Fibroblast of lung (primary cell): ENCODE measurements at regions not wholly inside any gene's neighbourhood (a gene's known extent, or its start where the extent isn't known, plus 50 kb on each side); places are given as distances from the start of the nearest gene placed in this dataset.

Experiments used
- CTCF ChIP-seq, 2 donors: IDR thresholded peaks in 1 of 2; conservative IDR thresholded peaks in 1 of 2; 1 replicate in 1 of 2; 2 replicates in 1 of 2; pipeline ENCODE4 v1.5.1; 2011 to 2012; ENCODE audit warnings: low read length in 2 of 2, control low read depth in 1 of 2, inconsistent platforms in 1 of 2, low read depth in 1 of 2, mild to moderate bottlenecking in 1 of 2
- EZH2 ChIP-seq: IDR thresholded peaks from 2 replicates; pipeline ENCODE4 v1.5.1; 2012; ENCODE audit warnings: low read length, control low read depth, mild to moderate bottlenecking; ENCODE audit errors: missing control alignments

- no peak for TF ChIP-seq EZH2
- no peak for TF ChIP-seq CTCF (conservative IDR thresholded peaks at IDR 0.05 in 1 of 2, IDR thresholded peaks at IDR 0.05 in 1 of 2; ENCODE audit: low read depth in 1 of 2, low read length in 2 of 2)
Measured at GRCh38 chr6:144574796-144575195, 289.7 kb downstream of the UTRN start.
